NK-92 treated with Interleukin-12 subunit alpha and Interleukin-12 subunit beta, amount 100 ng/mL, for 24 hours (cell line): ENCODE measurements at regions not wholly inside any gene's neighbourhood (a gene's known extent, or its start where the extent isn't known, plus 50 kb on each side); places are given as distances from the start of the nearest gene placed in this dataset.

Experiments used
- DNase-seq: peaks from one replicate; lab custom pipeline; 2025; lab: John Stamatoyannopoulos, UW

- DNase-seq: no peak
Observed at GRCh38 chr2:235170016-235170415, 218.2 kb downstream of the SH3BP4 start.

DNA sequence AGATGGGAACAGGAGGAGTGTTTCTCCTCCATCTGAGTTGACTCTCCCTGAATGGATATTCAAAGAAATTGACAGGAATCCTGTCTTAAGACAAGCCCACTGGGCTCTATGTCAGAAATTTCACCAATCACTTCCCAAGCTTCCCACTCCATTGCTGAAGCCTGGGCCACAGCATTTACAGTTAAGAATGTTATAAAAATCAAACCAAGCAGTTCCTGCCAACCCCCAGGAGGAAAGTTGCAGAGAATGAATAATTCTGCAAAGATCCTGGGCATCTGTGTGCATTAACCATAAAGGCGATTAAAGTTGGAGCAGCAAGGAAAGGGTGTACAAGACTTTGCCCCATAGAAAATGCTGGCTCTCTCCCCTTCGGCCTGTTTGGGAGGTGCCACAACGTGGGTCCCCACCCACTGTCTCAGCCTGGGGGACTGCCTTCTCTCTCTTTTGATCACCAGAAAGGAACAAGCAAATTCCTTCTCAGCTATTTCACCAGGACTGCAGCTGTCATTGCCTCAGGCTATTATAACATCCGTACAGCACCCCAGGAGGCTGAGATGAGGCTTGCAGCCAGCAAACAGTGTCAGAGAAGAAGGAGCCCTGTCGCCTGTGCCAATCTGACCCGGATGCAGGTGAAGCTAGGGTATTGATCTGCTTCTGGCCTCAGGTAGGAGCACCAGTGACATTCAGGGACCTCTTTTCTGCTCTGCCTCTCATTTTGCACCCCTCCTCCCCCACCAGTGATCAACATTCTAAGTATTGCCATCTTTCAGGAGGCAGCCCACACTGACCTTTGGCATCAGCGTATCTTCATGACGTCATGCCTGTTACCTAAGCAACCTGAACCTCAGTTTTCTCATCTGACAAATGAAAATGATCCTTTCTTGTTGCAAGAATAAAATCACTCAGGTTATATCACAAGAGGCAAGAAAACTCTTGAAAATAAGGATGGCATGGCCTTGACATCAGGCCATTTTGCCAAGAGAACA, 219.0 kb downstream of the SH3BP4 start:
- DNase-seq: no peak

GRCh38 chr2:235171550-235172031, 219.8 kb downstream of the SH3BP4 start:
- DNase-seq: no peak

DNA sequence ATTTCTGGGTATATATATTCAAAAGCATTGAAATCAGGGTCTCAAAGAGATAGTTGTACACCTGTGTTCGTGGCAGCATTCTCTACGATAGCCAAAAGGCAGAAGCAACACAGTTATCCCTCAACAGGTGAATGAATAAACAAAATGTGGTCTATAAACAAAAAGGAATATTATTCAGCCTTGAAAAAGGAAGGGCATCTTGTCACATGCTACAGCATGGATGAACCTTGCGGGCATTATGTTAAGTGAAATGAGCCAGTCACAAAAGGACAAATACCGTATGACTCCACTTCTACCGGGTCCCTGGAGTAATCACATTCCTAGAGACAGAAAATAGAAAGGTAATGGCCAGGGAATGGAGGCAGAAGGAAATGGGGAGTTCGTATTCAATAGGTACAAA, 228.8 kb downstream of the SH3BP4 start:
- no peak for DNase-seq

DNA sequence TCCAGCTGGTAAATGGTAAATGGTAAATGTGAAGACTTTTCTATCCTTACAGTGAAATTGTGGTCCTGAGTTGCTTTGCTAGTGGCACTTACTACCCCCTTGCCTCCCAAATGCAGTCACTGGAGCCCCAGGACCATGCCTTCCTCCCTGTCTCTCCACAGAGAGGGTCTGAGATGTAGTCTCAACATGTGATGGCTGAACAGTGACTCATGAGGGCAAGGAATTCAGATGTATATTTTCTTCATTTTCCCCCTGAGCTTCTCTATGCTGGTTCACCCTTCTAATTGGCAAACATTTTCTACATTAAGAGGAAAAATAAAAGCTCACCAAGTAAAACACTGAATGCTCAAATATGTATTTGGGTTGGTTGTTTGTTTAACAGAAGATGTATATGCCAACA, 232.0 kb downstream of the SH3BP4 start:
- DNase-seq: no peak

DNA sequence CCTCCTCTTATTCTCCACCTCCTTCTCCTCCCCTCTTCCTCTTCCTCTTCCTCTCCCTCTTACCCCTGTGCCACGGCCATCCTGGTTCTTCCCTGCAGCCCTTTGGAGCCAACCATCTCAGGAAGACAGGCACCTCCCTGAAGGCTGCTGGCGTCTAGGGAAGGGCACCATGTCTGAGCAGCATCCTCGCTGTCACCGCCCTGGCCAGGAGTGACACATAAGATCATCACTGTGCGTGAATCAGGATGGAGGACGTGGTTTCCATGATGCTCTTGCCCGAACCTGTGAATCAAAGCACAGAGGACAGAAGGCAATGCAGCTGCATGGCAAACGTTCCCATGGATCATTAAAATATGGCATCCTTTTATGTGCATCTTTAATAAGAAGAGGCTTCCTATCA, 236.0 kb downstream of the SH3BP4 start:
- no peak for DNase-seq

DNA sequence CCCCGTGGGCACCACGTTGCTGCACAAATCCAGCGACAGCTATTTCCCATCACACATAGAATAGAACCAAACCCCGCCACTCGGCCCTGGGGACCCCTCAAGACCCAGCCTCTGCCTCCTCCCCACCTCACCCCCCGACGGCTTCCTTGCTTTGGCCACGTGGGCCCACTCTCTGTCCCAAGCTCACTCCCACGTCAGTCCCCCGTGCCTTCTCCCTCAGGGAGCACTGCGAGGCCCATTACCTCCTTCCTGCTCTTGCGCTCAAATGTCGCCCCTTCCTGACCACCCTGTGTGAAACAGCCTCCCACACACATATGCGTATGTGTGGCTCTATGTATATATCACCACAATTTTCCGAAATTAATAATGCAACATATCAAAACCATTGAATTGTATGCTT, 239.7 kb downstream of the SH3BP4 start:
- DNase-seq: no peak

- no peak for DNase-seq
Observed at GRCh38 chr2:235191978-235192377, 240.2 kb downstream of the SH3BP4 start.

- no peak for DNase-seq
Observed at GRCh38 chr2:235194351-235194750, 242.5 kb downstream of the SH3BP4 start.

GRCh38 chr2:235194836-235195235, 243.0 kb downstream of the SH3BP4 start:
- no peak for DNase-seq

DNA sequence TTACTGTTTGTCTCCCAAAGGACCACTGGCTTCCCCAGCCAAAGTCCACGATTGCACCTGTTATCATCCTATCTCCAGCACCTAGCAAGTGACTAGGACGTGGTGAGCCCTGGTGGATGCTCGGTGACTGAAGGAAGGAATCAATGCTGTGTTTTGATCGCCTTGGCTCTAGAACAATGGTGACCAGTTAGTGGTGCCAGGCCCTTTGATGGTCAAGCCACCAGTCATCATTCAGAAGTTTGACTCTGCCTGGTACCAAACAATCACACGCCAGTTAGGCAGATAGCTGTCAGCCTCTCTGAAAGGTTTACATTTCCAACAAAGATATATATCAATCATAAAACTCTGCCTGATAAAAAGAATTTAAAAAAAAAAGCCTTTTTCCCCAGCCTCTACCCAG, 244.1 kb downstream of the SH3BP4 start:
- no peak for DNase-seq

GRCh38 chr2:235199128-235199527, 247.3 kb downstream of the SH3BP4 start:
- no peak for DNase-seq

- DNase-seq: no peak
Observed at GRCh38 chr2:235200216-235200615, 248.4 kb downstream of the SH3BP4 start.

- DNase-seq: no peak
Observed at GRCh38 chr2:235201756-235202155, 249.9 kb downstream of the SH3BP4 start.

GRCh38 chr2:235204948-235205347, 253.1 kb downstream of the SH3BP4 start:
- no peak for DNase-seq

- DNase-seq: no peak
Observed at GRCh38 chr2:235206399-235206798, 254.6 kb downstream of the SH3BP4 start.

DNA sequence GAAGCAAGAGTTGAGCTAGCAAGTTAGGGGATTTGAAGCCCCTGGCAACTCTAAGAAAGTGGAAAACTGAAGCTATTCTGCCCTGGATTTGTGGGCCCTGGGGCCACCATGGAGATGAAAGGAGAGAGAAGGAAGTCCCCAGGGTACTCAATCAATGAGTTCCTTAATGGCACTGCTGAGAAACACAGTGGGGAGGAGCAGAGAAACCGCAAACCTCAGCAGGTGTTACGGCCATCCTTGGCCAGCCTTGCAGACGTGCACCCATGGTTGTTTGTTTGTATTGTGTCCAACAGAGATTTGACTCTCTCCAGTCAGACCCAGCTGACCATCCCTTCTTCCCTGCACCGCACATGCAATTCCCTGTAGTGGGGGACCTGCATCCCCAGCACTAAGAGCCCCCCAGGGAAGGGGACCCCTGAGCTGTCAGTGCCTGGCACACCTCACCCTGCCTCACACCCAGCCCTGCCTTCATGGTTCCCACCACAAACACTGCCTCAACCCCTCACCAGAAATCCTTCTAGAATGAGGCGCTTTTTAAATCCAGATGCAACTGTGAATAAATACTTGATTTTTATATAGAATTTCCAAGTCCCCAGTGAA, 255.3 kb downstream of the SH3BP4 start:
- DNase-seq: no peak

- DNase-seq: no peak
Observed at GRCh38 chr2:235211056-235211455, 259.2 kb downstream of the SH3BP4 start.

- DNase-seq: no peak
Observed at GRCh38 chr2:235212501-235213158, 260.8 kb downstream of the SH3BP4 start.

DNA sequence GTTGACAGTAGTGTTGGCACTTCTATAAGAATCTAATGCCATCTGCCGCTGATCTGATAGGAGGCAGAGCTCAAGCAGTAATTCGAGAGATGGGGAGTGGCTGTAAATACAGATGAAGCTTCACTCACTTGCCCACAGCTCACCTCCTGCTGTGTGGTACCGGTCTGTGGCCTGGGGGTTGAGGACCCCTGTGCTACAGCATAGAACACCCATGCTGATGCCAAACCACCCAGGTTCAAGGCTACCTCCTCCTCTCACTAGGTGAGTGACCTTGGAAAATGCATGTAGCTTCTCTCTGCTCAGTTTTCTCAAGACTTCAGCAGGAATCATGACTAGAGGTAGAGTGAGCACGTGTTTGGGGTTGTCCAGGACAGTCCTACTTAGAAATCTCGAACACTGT, 263.4 kb downstream of the SH3BP4 start:
- DNase-seq: no peak

- DNase-seq: no peak
Observed at GRCh38 chr2:235216901-235217300, 265.1 kb downstream of the SH3BP4 start.

GRCh38 chr2:235217846-235218245, 266.0 kb downstream of the SH3BP4 start:
- DNase-seq: no peak

- DNase-seq: no peak
Observed at GRCh38 chr2:235218486-235218907, 266.7 kb downstream of the SH3BP4 start.
